ENCODE measurements at regions not wholly inside any gene's neighbourhood (a gene's known extent, or its start where the extent isn't known, plus 50 kb on each side); places are given as distances from the start of the nearest gene placed in this dataset.

- Histone ChIP-seq H3K4me1 (peaks cover 0 to 3% of the 10 kb centered on the region in 2 donors), H3K36me3 (no peaks in the 10 kb centered on the region), H3K4me3 (no peak overlapping the region), H3K27me3 (no peaks in the 10 kb centered on the region), H3K27ac (no peak overlapping the region), H3K9me3 (no peaks in the 10 kb centered on the region)
- in situ Hi-C loops (cut with MboI; ENCODE audit: low sequenced_read_pairs in 4 of 4), result no loop called here
- ATAC-seq, result no peak
- DNase-seq, result no peak
- intact Hi-C loops (cut with DNase I; ENCODE audit: low total_unique reads), result no loop called here
- no peak for TF ChIP-seq CTCF (IDR thresholded peaks at IDR 0.05 in 4 of 5, conservative IDR thresholded peaks at IDR 0.05 in 1 of 5)
- no peak for TF ChIP-seq POLR2A (IDR thresholded peaks at IDR 0.05)
These were observed 69.3 kb upstream of the YWHAQ start for GRCh38 chr2:9700109-9700495.

- no peaks in the 10 kb centered on the region for H3K27me3 ChIP-seq
- ATAC-seq (no peak), DNase-seq (no peak)
- no peak overlapping the region for H3K4me3 ChIP-seq
- no peak overlapping the region for H3K27ac ChIP-seq
- H3K4me1 ChIP-seq, result peaks cover 0 to 3% of the 10 kb centered on the region in 2 donors
- in situ Hi-C loops (cut with MboI; ENCODE audit: low sequenced_read_pairs in 4 of 4) (no loop called here), intact Hi-C loops (cut with DNase I; ENCODE audit: low total_unique reads) (no loop called here)
- H3K9me3 ChIP-seq, result no peaks in the 10 kb centered on the region
- no peaks in the 10 kb centered on the region for H3K36me3 ChIP-seq
- no peak for TF ChIP-seq CTCF (IDR thresholded peaks at IDR 0.05 in 4 of 5, conservative IDR thresholded peaks at IDR 0.05 in 1 of 5)
- no peak for TF ChIP-seq POLR2A (IDR thresholded peaks at IDR 0.05)
These were observed 71.8 kb upstream of the YWHAQ start for GRCh38 chr2:9702604-9703084.

- no peak for ATAC-seq
- no peak overlapping the region for H3K4me3 ChIP-seq
- intact Hi-C loops (cut with DNase I; ENCODE audit: low total_unique reads), result no loop called here
- no peaks in the 10 kb centered on the region for H3K9me3 ChIP-seq
- TF ChIP-seq POLR2A (IDR thresholded peaks at IDR 0.05) (no peak), CTCF (IDR thresholded peaks at IDR 0.05 in 4 of 5, conservative IDR thresholded peaks at IDR 0.05 in 1 of 5) (no peak)
- peak in 1 of 2 donors; percentile 33 for DNase-seq
- H3K27me3 ChIP-seq, result no peaks in the 10 kb centered on the region
- no peaks in the 10 kb centered on the region for H3K36me3 ChIP-seq
- in situ Hi-C loops (cut with MboI; ENCODE audit: low sequenced_read_pairs in 4 of 4), result no loop called here
- peaks cover 0 to 3% of the 10 kb centered on the region in 2 donors for H3K4me1 ChIP-seq
- H3K27ac ChIP-seq, result no peak overlapping the region
These were observed 72.4 kb upstream of the YWHAQ start for GRCh38 chr2:9703085-9703678.

- H3K36me3 ChIP-seq, result no peaks in the 10 kb centered on the region
- ATAC-seq (no peak), DNase-seq (no peak)
- H3K9me3 ChIP-seq, result no peaks in the 10 kb centered on the region
- H3K4me1 ChIP-seq, result peaks cover 0 to 3% of the 10 kb centered on the region in 2 donors
- H3K4me3 ChIP-seq, result no peak overlapping the region
- in situ Hi-C loops (cut with MboI; ENCODE audit: low sequenced_read_pairs in 4 of 4) (no loop called here), intact Hi-C loops (cut with DNase I; ENCODE audit: low total_unique reads) (no loop called here)
- H3K27me3 ChIP-seq, result no peaks in the 10 kb centered on the region
- no peak overlapping the region for H3K27ac ChIP-seq
- TF ChIP-seq CTCF (IDR thresholded peaks at IDR 0.05 in 4 of 5, conservative IDR thresholded peaks at IDR 0.05 in 1 of 5) (no peak), POLR2A (IDR thresholded peaks at IDR 0.05) (no peak)
These were observed 73.0 kb upstream of the YWHAQ start for GRCh38 chr2:9703701-9704221.

GRCh38 chr2:9704600-9704999 is 73.8 kb upstream of the YWHAQ start:
- no peaks in the 10 kb centered on the region for H3K9me3 ChIP-seq
- ATAC-seq (no peak), DNase-seq (no peak)
- H3K27ac ChIP-seq, result no peak overlapping the region
- no peak overlapping the region for H3K4me3 ChIP-seq
- TF ChIP-seq CTCF (IDR thresholded peaks at IDR 0.05 in 4 of 5, conservative IDR thresholded peaks at IDR 0.05 in 1 of 5) (no peak), POLR2A (IDR thresholded peaks at IDR 0.05) (no peak)
- H3K4me1 ChIP-seq, result peaks cover 0 to 3% of the 10 kb centered on the region in 2 donors
- H3K36me3 ChIP-seq, result no peaks in the 10 kb centered on the region
- intact Hi-C loops (cut with DNase I; ENCODE audit: low total_unique reads), result no loop called here
- in situ Hi-C loops (cut with MboI; ENCODE audit: low sequenced_read_pairs in 4 of 4), result no loop called here
- H3K27me3 ChIP-seq, result no peaks in the 10 kb centered on the region
